MCF 10A (cell line): ENCODE measurements at regions not wholly inside any gene's neighbourhood (a gene's known extent, or its start where the extent isn't known, plus 50 kb on each side); places are given as distances from the start of the nearest gene placed in this dataset.

ENCODE experiments used
- BruUV-seq: library from RNA; stranded (reverse); fragments of 400-500 nt; replicated peaks from 2 replicates; lab custom pipeline; 2021; lab: Mats Ljungman, UMichigan
- CTCF ChIA-PET: fragments of 300-600 bp; sonication (Branson Sonifier 250); formaldehyde crosslinking; extraction: SDS; loops from one replicate; lab custom pipeline; 2021; ENCODE audit warnings: antibody characterized with exemption, inconsistent platforms; lab: Yijun Ruan, JAX
- POLR2A ChIA-PET: fragments of 300-600, 350-650 bp; sonication (Branson Sonifier 250); formaldehyde crosslinking; extraction: SDS; loops from one replicate; lab custom pipeline; 2020; ENCODE audit warnings: antibody characterized with exemption, inconsistent platforms; lab: Yijun Ruan, JAX
- DNase-seq: peaks from one replicate; pipeline ENCODE4 v3.0.0-alpha.2; 2018; ENCODE audit not compliant: unreplicated experiment
- H3K27ac Mint-ChIP-seq: one replicate; pipeline ENCODE4 v1.8.0; 2022; ENCODE audit warnings: mild to moderate bottlenecking, low read depth, mixed read lengths; ENCODE audit not compliant: unreplicated experiment
- H3K27me3 Mint-ChIP-seq: one replicate; pipeline ENCODE4 v1.8.0; 2022; ENCODE audit warnings: mixed read lengths; ENCODE audit not compliant: insufficient read depth, unreplicated experiment
- H3K36me3 Mint-ChIP-seq: one replicate; pipeline ENCODE4 v1.8.0; 2022; ENCODE audit warnings: mild to moderate bottlenecking, moderate library complexity, mixed read lengths; ENCODE audit not compliant: insufficient read depth, unreplicated experiment
- H3K4me1 Mint-ChIP-seq: one replicate; pipeline ENCODE4 v1.8.0; 2022; ENCODE audit warnings: mixed read lengths; ENCODE audit not compliant: insufficient read depth, unreplicated experiment
- H3K4me3 Mint-ChIP-seq: one replicate; pipeline ENCODE4 v1.8.0; 2022; ENCODE audit warnings: mild to moderate bottlenecking, moderate library complexity, mixed read lengths; ENCODE audit not compliant: unreplicated experiment
- H3K9me3 Mint-ChIP-seq: one replicate; pipeline ENCODE4 v1.8.0; 2022; ENCODE audit warnings: mixed read lengths; ENCODE audit not compliant: unreplicated experiment
- CTCF ChIP-seq: fragments of 200-600 bp; IDR thresholded peaks from one replicate; pipeline ENCODE4 v1.8.0; 2022; ENCODE audit warnings: antibody characterized with exemption, mild to moderate bottlenecking; ENCODE audit not compliant: unreplicated experiment
- intact Hi-C: fragments of 100-400 bp; cut with micrococcal nuclease; formaldehyde crosslinking; loops from 2 replicates; pipeline ENCODE4 v1.14.1; 2022

DNA sequence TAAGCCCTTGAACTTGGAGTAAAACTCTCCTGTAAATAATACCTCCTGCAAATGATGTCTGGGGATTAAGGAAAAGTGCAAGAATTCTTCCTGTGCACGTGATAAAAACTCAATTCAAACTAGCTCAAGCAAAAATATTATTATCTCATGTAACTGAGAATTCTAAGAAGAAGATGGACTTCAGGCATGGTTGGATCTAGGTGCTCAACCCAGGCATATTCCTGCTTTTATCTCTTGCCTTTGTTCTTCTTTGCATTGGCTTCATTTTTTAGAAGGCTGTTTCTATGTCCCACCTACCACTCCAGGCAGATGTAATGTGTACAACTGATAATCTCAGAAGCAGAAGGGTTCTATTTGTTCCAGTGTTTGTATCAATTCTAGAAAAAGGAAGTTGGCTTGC lies 95.8 kb downstream of the DACT2 start:
- Mint-ChIP-seq H3K4me1 (no peaks in the 10 kb centered on the region), H3K4me3 (no peak overlapping the region), H3K27ac (no peak overlapping the region), H3K36me3 (no peaks in the 10 kb centered on the region), H3K27me3 (peaks cover 81% of the 10 kb centered on the region), H3K9me3 (no peaks in the 10 kb centered on the region)
- intact Hi-C loops = no loop called here
- CTCF ChIA-PET = interaction anchor here (0.6 to 0.7 kb wide), 3 partner anchors 305 to 1008 kb away, joined by 3 to 4 read pairs (median 3); no protein-coding TSS in a partner anchor
- no TSS peak for BruUV-seq
- no peak for TF ChIP-seq CTCF
- no peak for DNase-seq
- POLR2A ChIA-PET = no interaction called here

DNA sequence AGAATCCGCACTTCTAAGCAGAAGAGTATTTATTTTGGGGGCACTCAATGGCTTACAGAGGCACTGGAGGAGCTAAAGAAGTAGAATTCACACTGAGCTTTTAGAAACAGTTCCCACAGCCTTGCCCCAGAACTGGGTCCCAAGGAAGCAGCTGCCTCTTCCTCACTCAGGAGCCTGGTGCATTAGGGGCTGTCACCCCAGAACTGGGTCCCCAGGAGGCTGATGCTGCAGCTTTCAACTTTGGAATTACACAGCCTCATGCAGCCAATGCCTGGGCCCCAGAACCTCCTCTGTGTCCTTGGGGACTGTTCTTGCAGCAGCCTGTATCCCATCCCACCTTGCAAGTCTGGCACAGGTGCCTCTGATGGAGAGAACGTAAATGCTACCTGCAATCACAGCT lies 96.4 kb downstream of the DACT2 start:
- DNase-seq = no peak
- intact Hi-C loops = no loop called here
- Mint-ChIP-seq H3K27ac (no peak overlapping the region), H3K9me3 (no peaks in the 10 kb centered on the region), H3K36me3 (no peaks in the 10 kb centered on the region), H3K4me1 (no peaks in the 10 kb centered on the region), H3K27me3 (peaks cover 87% of the 10 kb centered on the region), H3K4me3 (no peak overlapping the region)
- TF ChIP-seq CTCF = no peak
- POLR2A ChIA-PET = no interaction called here
- BruUV-seq = no TSS peak
- CTCF ChIA-PET = interaction anchor here (0.7 kb wide), 1 partner anchor 1007 kb away, joined by 3 read pairs; no protein-coding TSS in a partner anchor

DNA sequence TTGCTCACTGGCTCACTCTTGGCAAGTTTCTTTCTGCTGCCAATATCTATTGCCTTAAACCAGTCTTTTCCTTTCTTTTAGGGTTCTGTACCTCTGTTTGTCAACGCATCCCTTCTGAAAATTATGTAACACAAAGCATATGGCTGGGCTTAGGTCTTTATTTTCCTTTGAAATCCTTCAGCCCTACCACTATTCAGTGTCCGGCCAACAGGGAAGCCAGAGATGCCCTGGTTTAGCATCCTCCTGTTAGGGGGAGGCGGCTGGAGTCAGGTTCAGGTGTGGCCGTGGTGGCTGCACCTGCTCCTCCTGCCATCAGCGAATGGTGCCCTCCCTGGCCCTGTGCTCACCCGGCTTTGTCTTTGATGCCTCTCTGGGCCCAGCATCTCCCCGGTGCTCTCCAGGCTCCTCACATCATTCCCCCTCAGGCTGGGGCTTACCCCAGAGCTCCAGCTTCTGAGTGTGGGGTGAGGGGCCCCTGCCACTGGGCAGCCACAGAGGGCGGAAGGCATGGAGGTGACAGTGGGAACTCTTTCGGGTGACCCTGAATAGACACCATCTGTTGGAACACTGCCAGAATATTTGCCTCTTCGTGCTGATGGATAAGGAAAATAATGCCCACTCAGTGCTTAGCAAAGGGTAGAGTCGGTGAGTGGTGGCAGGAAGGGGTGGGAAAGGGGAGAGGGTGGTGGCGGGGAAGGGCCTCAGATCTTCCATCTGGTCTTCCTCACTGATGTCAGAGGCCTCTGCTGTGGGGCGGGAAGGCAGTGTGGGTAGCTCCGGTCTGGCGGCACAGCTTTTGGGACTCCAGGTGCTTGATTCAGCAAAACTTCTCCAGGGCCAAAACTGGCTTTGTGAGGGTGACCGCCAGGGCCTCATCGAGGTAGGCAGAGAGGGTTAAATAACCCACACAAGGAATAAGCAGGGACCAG lies 97.2 kb downstream of the DACT2 start:
- Mint-ChIP-seq H3K27me3 (peaks cover 94% of the 10 kb centered on the region), H3K36me3 (no peaks in the 10 kb centered on the region), H3K9me3 (no peaks in the 10 kb centered on the region), H3K27ac (no peak overlapping the region), H3K4me1 (no peaks in the 10 kb centered on the region), H3K4me3 (no peak overlapping the region)
- DNase-seq = no peak
- no peak for TF ChIP-seq CTCF
- ChIA-PET POLR2A (no interaction called here), CTCF (no interaction called here)
- intact Hi-C loops = no loop called here
- BruUV-seq = no TSS peak

DNA sequence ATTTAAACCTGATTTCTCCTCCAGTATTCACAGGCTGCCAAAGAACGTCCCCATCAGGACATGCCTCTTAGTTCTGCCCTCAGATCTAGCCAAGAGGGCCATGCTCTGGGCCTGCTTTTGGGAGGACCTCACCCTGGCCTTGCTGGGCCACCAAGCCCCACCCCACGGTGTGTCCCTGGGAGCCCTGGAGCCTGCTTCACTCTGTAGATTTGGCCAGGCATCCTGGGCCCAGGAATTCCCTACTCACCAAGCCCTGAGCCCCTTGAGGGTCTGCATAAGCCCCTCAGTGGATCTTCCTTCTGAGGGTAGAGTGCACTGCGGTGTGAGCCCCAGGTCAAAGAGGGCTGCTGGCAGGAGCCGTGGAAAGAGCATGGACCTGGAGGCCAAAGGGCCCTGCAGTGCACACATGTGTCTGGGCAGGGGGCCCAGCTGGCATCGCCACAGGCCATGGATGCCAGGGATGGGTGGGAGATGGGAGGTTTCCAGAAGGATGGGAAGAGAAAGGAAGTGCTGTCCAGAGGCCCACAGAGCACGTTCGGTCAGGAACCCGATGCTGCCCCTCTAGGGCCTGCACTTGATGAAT lies 98.0 kb downstream of the DACT2 start:
- peaks cover 95% of the 10 kb centered on the region for H3K27me3 Mint-ChIP-seq
- ChIA-PET POLR2A (interaction anchor here (0.5 kb wide), 1 partner anchor 75 kb away, joined by 3 read pairs; no protein-coding TSS in a partner anchor), CTCF (interaction anchor here (0.7 kb wide), 1 partner anchor 133 kb away, joined by 3 read pairs; no protein-coding TSS in a partner anchor)
- no peaks in the 10 kb centered on the region for H3K9me3 Mint-ChIP-seq
- no peaks in the 10 kb centered on the region for H3K36me3 Mint-ChIP-seq
- no TSS peak for BruUV-seq
- no peak overlapping the region for H3K27ac Mint-ChIP-seq
- H3K4me3 Mint-ChIP-seq = no peak overlapping the region
- TF ChIP-seq CTCF = no peak
- intact Hi-C loops = no loop called here
- H3K4me1 Mint-ChIP-seq = no peaks in the 10 kb centered on the region
- no peak for DNase-seq
